HT-29 (cell line): ENCODE measurements at regions not wholly inside any gene's neighbourhood (a gene's known extent, or its start where the extent isn't known, plus 50 kb on each side); places are given as distances from the start of the nearest gene placed in this dataset.
"Not testable (repeated sequence)": the region's sequence is repeated elsewhere in the genome, so short reads cannot be mapped to it uniquely, and the experiment has no call there.

ENCODE experiments used
- DNase-seq: peaks from one replicate; pipeline ENCODE4 v3.0.0-alpha.2; 2015; ENCODE audit warnings: low spot score

DNA sequence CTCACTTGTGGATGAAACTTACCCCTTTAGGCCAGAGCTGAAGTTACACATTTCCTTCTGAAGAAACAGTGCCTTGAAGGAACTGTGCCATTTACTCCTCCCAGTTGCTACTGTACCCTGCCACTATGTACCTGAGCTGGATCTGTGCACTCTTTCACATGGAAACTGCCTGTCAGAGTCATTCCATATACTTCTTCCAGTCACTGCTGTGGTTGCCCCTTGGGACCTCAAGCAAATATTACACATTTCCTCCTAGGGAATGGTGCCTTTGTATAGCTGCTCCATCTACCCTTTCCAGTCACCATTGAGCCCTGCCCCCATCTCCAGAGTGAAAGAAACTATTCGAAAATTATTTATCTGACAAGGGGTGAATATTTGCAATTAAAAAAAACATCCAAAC, 1328.3 kb downstream of the TECRL start:
- no peak for DNase-seq

DNA sequence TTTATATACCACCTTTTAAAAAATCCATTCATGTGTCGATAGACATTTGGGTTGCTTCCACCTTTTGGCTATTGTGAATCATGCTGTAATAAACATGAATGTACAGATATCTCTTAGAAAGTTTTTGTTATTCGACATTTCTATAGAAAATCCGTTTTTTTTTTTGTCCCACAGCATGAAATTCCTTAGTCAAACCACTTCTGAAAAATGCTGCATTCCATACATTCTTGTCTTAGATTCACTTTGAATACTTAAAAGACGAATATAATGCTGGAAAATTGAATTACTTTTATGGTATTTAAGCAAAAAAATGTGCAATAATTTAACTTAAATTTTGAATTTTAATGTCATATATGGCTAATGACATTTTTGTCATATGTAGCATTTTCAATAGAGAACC, 1345.5 kb downstream of the TECRL start:
- no peak for DNase-seq

DNA sequence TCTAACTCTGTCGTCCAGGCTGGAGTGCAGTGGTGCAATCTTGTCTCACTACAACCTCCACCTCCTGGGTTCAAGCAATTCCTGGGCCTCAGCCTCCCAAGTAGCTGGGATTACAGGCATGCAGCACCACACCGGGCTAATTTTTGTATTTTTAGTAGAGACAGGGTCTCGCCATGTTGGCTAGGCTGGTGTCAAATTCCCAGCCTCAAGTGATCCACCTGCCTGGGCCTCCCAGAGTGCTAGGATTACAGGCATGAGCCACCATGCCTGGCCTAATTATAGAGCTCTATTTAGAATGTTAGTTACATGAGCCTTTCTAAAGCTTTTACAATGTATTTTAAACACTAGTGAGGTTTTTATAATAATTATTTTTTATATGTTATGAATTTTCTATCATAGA, 1346.4 kb downstream of the TECRL start:
- not testable (repeated sequence) for DNase-seq

DNA sequence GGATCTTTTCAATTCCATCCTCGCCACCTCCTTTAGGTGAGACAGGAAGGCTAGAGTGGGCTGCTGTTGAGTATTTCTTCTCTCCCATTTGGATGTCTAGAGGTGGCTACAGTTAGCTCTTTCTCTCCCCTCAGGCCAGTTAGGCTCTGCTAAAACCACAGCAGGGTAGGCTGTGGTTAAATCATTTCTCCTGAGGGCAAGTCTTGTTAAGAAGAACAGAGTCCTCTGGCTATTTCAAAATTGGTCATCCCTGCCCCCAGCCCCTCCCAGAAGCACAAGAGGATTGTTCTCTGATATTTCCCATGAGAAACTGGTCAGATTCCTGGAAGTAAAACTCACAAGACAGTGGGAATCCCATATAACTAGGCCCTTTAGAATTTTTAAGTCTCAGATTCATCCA, 1359.5 kb downstream of the TECRL start:
- DNase-seq, result no peak

DNA sequence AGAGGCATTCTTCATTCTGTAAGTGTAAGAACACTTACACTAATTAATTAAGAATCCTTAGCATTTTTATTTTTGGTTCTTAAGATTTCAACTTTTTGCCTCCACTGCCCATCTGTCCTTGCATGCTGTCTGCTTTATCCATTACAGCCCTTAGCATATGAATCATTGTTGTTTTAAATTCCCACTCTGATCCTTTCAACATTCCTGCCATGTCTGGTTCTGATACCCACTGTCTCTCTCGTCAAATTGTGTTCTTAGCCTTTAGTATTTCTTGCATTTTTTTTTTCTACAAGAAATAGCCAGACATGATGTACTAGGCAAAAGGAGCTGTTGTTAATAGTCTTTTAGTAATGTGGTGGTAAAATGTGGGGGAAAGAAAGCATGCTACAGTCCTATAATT, 1360.0 kb downstream of the TECRL start:
- no peak for DNase-seq

DNA sequence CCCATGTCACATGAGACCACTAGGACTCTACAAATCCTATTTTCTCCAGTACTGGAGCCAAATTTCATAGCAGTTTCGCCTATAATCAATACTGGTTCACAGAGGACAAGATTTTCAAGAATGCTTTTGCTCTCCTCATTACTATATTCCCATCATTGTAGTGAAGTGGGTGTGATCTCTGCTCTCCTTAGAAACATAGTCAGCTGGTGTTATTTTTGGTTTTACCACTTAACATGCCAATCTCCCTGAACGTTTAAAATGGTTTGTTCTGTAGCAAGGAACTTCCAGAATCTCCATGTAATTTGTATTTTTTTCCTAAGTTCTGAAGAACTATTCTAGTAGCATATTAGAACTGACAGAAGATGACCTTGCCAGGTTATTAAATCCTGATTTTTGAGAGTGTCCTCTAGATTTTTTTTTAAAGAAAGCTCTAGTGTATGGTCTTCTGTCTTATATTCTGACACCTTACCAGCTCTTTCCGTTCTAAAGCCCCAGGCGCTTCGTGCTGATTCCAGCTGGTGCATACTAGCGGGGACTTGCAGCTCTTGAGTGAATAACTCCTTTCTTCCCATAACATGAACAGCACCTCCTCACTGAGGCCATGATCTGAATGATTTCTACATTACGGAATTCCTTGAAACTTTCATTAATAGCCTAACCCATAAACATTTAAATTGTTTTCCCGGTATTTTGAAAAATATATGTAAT, 1372.9 kb downstream of the TECRL start:
- DNase-seq, result no peak

DNA sequence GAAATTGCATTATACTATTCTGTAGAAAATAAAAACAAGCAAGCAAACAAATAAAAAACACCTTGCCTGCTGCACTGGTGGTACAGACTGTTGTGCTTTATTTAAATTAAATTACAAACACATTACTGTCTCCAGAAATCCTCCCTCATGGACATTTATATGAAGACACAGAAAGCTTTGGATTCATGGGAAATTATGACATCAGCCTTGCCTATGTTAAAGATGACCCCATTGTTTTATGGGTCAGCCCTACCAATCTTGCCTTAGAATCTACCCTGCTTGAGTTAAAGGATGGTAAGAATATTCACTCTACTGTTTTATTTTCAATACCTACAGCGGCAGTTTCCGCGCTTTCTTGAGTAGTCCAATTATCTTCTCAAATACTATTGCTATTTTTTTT, 1379.9 kb downstream of the TECRL start:
- no peak for DNase-seq

DNA sequence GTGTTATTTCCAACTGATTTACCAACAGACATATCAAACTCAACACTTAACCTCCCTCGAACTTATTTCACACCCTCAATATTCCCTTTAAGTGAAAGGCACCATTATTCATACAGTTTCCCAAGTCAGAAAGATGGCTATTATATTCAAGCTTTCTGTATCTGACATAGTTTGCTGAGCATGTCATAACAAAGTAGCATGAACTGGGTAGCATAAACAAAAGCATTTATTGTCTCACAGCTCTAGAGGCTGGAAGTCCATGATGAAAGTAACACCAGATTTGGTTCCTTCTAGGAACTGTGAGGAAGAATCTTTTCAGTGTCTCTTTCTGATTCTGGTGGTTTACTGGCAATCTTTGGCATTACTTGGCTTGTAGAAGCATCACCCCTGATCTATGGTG, 1388.6 kb downstream of the TECRL start:
- DNase-seq, result no peak

DNA sequence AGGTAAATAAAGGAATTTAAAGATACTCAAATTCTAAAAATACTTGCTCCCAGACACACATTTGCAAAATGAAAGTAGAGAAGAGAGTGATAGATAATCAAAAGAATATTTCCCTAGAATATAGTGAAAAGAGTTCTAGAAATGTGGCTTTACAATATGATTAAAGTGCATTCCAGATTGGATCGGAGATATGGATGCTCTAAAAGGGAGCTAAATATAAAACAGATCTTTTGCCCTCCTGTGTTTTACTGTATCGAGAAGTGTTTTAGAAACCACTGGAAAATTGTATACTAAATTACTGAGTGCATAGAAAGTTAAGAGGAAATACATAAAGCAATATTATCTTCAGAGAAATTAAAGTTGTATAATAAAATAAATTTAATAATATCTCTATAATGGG, 1392.0 kb downstream of the TECRL start:
- no peak for DNase-seq

DNA sequence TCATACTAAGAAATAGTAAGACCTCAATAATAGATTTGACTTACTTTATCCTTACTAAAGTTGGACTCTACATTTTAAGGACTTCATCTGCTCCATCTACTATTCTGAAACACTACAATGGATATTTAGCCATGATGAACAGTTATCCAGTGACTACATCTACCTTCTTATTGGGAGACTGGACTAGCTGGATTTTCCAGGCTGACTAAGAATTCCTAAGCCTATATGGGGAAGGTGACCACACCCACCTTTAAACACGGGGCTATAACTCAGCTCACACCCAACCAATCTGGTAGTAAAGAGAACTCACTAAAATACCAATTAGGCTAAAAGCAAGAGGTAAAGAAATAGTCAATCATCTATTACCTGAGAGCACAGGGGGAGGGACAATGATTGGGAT, 1438.4 kb downstream of the TECRL start:
- DNase-seq, result no peak

DNA sequence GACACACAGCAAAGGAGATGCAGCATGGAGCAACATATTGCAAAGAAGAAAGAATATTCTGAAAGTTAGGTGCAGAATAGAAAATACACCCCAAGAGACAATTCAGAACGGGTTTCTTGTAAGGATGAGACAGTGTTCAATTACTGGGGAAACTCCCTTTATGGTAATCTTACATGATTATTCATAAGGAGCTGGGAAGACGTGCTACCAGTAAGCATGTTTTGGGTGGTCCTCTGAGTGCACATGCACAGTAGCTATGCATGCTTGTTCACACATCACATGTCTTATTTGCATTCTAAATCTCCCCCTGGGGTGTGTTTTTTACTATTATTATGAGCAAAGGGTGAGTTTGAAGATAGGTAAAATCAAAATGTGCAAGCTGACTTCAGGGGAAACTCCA, 1448.8 kb downstream of the TECRL start:
- DNase-seq, result no peak

DNA sequence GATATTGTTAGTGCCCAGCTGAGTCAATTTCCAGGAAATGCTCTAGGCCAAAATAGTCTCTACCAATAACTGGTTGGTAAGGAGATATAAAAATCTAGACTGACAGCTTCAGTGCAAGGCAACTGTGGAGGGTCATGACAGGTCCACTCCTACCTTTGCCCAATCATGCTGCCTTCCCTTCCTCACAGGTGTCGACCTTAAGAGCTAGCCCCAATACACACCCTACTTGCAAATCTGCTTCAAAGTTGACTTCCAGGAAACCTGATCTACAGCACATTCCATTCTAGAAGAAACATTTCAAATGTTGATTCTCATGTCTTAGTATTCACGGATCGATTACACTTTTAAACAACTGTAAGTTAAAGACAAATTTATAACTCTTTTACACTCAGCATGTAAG, 1455.5 kb downstream of the TECRL start:
- no peak for DNase-seq

DNA sequence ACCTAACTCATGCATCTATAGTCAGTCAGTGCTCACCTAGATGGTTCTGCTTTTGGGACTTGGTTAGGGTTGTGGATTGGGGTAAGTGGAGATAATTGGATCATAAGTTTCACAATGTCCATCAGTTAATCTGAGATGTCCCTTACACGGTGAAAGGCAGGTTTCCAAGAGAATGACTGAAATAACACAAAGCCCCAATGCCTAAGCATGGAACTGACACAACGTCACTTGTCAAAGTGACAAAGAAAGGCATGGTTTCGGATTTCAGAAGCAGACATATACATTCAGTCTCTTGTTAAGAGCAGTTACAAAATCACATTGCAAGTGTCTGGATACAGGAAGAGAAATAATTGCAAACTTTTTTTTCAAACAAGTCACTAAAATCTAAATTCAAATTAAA, 1456.9 kb downstream of the TECRL start:
- DNase-seq, result no peak

DNA sequence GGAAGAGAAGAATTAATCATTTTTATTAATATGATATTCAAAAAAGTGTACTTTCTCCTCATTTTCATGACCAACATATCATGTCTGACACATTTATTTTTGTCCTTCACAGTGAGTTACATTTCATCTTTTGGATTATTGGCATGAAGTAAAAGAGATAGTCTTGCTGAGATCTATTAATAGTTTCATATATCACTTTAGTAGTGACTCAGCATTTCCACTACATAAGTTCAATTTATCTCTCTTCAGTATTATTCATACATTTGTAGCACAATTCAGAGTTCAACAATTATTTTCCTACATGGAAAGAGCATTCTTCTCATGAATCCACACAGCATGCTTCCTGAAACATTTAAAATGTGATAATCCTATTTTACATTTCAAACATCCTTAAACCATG, 1461.1 kb downstream of the TECRL start:
- no peak for DNase-seq

DNA sequence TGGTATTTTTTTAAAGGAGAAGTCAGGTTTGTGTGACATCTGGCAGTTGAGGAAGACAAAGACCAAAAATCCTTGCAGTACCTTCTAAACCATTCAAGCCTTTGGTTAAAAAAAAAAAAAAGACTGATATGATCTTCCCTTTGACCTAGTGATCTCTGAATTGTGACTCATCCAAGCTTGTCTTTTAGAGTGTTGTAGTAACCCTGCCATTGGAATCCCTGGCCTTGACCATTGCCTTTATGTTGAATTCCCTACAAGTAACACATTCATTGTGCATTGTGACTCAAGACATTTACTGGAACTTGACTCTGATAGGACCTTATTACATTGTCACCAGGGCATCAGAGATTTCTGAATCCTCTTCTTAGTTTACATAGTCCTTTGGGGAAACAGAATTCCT, 1469.0 kb downstream of the TECRL start:
- DNase-seq, result peak; percentile 3

DNA sequence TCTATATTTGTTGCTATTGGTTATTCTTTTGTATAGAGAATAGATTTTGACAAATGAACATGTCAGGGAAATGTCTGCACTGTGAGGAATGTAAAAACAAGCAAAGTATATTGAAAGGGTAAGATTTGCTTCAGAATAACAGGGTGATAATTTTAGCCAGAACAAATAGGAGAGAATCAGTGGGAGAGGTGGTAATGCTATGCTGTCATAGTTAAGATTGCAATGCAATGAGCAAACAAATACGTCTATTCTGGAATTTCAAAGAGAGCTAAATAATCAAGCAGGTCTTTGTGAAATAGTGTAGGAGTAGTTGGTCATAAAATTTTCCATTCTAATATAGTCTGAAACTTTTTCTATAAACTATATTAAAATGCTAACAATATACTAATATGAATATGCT, 1478.4 kb downstream of the TECRL start:
- no peak for DNase-seq

DNA sequence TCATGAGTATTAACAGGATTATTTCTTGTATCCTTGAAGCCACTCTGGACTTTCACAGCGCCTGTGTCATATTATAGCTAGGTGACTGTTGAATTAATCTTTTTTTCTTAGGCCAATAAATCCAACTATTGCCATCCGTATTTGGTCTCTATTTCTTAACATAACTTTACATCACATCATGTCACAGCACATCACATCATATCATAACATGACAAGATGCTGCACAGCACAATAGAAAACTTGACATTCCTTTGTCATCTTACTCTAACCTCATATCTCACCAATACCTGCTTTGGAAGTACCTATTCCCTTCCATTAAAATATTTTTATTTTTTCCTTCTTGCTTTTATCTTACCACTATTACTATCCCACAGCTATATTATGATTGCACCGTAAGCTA, 1480.8 kb downstream of the TECRL start:
- DNase-seq, result no peak

DNA sequence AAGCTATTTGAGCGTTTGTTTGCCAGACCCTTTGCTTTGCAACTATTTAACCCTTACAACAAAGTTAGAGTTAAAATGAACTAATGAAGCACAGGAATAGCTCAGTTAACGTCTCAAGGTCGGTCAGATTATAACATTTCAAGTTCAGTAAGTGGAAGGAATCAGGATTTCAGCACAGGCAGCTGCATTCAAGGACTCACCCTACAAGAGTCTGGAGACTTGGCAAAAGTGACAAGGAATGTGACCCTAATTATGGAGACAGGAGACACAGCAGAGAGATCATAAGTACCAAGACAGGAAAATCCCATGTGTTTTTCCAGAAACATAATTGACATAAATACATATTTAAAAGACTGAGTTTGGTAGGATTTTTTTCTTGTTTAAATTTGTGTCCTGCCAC, 1481.7 kb downstream of the TECRL start:
- DNase-seq, result no peak

DNA sequence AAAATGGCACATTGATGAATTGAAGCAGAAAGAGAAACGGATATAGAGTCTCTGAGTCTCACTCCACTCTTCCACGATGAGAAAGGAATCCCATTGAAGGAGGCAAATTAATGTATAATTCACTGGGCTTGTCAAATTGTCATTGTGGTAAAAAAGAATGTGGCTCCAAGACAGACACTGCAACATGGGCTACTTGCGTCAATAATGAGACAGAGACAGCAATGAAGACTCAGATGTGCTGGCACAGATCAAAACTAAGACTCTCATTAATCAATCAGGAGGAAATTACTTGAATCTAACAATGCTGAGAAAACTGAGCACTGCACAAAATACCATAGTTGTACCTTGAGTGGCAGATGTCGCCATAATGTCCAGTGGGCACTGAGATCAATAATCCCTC, 1485.5 kb downstream of the TECRL start:
- DNase-seq, result no peak

DNA sequence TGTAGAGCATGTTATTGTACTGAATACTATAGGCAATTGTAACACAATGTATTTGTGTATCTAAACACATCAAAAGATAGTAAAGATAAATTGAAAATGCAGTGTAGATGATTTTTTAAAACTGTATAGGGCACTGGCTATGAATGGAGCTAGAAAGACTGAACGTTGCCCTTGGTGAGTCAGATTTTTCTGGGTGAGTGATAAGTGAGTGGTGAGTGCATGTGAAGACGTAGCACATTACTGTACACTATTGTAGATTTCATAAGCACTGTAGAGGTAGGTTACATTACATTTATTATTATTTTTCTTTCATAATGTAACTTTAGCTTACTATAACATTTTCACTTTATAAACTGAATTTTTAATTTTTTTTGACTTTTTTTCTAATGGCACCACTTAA, 1491.6 kb downstream of the TECRL start:
- DNase-seq, result no peak

DNA sequence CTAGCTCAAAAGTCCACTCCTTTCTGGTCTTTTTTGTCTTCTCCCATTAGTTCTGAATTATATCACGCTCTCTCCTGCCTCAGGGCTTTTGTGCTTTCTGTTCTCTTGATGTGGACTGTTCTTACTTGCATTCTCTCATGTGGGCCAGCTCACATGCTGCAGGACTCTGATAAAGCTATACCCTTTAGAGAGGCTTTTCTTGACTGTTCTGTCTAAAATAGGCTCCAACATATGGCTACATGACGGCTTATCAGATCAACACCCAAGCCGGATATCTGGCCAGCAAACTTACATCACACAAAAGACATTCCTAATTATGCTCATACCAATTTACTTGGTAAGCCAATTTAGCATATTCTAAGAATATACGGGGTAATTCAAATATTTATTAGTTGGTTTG, 1494.5 kb downstream of the TECRL start:
- no peak for DNase-seq

DNA sequence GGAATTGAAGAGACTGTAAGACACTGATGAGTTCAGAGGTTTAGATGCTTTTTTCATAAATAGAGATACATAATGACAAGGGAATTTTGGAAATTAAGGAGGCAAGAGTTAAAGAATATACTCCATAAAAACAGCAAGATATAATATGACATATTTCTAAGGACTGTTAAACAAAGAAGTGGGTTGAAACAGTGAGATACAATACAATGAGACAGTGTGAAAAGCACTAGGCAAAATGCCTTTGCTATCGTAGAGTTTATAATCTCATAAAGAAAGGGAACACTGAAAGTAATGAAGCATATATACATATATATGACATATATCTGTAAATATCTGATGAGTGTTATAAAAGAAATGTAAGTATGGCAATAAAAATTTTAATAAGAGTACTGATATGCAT, 1496.2 kb downstream of the TECRL start:
- no peak for DNase-seq

DNA sequence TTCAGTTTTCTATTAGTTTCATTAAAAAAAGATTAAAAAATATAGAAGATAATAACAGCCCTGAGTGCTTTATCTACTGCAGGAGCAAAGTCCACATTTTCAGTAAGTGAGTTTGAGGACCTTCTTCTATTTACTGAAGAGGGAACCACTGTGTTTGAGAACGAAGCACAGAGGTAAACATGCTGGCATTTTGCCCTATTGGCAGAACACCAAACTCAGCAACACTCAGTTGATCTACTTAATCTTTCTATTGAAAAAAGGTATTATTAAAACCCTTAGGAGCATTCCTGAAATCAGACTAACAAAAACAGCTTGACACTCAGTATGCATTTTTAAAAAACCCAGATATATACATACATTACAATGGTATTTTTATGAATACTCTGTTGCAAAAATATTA, 1496.7 kb downstream of the TECRL start:
- peak; percentile 28 for DNase-seq

DNA sequence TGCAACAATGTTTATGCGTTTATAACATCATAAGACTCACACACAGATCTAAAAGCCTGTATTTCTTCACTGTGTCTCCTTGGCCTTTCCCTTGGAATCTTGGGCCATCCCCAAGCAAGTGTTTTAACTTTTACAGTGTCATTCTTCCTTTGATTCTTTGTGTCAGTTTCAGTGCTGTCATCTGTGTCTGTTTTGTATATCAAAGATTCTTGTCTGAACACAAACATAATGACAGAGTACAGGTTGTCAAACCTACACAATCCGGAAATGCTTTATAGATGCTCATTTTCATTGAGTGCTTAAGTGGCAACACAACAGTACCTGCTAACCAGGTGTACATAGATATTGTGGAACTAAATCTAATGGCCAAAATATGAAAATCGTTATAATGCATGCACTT, 1500.0 kb downstream of the TECRL start:
- DNase-seq, result no peak
